Parathyroid adenoma (tissue), 2 donors: ENCODE measurements at regions not wholly inside any gene's neighbourhood (a gene's known extent, or its start where the extent isn't known, plus 50 kb on each side); places are given as distances from the start of the nearest gene placed in this dataset.

Experiments used
- H2AFZ ChIP-seq: fragments of 300-600 bp; sonication (generic); one replicate; pipeline ENCODE4 v1.7.0; 2017; ENCODE audit warnings: antibody characterized with exemption, mild to moderate bottlenecking
- H3K27ac ChIP-seq: fragments of 300-600 bp; sonication (generic); one replicate; pipeline ENCODE4 v1.7.0; 2017
- H3K27me3 ChIP-seq: fragments of 300-600 bp; sonication (generic); one replicate; pipeline ENCODE4 v1.7.0; 2017; ENCODE audit warnings: low read length; ENCODE audit not compliant: control insufficient read depth, insufficient read depth
- H3K36me3 ChIP-seq: fragments of 300-600 bp; sonication (generic); one replicate; pipeline ENCODE4 v1.7.0; 2017; ENCODE audit warnings: low read length; ENCODE audit not compliant: control insufficient read depth, insufficient read depth
- H3K4me1 ChIP-seq: fragments of 300-600 bp; sonication (generic); one replicate; pipeline ENCODE4 v1.7.0; 2017; ENCODE audit warnings: control low read depth
- H3K4me2 ChIP-seq: fragments of 300-600 bp; sonication (generic); one replicate; pipeline ENCODE4 v1.7.0; 2017; ENCODE audit warnings: low read length
- H3K4me3 ChIP-seq: fragments of 300-600 bp; sonication (generic); one replicate; pipeline ENCODE4 v1.7.0; 2017; ENCODE audit warnings: low read depth, low read length
- H3K79me2 ChIP-seq: fragments of 300-600 bp; sonication (generic); one replicate; pipeline ENCODE4 v1.7.0; 2017; ENCODE audit warnings: control low read depth
- H3K9ac ChIP-seq: fragments of 300-600 bp; sonication (generic); one replicate; pipeline ENCODE4 v1.7.0; 2017; ENCODE audit warnings: mild to moderate bottlenecking
- H3K9me3 ChIP-seq: fragments of 300-600 bp; sonication (generic); one replicate; pipeline ENCODE4 v1.7.0; 2017; ENCODE audit warnings: low read length; ENCODE audit not compliant: control insufficient read depth
- TF ChIP-seq, protein P1 (sequence below): fragments of 300-600 bp; sonication (generic); IDR thresholded peaks from one replicate; pipeline ENCODE4 v1.7.0; 2017; ENCODE audit warnings: antibody characterized with exemption, mild to moderate bottlenecking
- donor health status: primary hyperparathyroidism.

GRCh38 chr5:92713335-92713743 is 867.7 kb downstream of the NR2F1-AS1 start:
- Histone ChIP-seq H2AFZ (no peak overlapping the region), H3K27ac (no peak overlapping the region), H3K9me3 (no peaks in the 10 kb centered on the region), H3K4me2 (no peak overlapping the region), H3K4me1 (no peaks in the 10 kb centered on the region), H3K36me3 (no peaks in the 10 kb centered on the region), H3K9ac (no peak overlapping the region), H3K27me3 (no peaks in the 10 kb centered on the region), H3K4me3 (no peak overlapping the region), H3K79me2 (no peaks in the 10 kb centered on the region)
- TF ChIP-seq, protein P1, sequence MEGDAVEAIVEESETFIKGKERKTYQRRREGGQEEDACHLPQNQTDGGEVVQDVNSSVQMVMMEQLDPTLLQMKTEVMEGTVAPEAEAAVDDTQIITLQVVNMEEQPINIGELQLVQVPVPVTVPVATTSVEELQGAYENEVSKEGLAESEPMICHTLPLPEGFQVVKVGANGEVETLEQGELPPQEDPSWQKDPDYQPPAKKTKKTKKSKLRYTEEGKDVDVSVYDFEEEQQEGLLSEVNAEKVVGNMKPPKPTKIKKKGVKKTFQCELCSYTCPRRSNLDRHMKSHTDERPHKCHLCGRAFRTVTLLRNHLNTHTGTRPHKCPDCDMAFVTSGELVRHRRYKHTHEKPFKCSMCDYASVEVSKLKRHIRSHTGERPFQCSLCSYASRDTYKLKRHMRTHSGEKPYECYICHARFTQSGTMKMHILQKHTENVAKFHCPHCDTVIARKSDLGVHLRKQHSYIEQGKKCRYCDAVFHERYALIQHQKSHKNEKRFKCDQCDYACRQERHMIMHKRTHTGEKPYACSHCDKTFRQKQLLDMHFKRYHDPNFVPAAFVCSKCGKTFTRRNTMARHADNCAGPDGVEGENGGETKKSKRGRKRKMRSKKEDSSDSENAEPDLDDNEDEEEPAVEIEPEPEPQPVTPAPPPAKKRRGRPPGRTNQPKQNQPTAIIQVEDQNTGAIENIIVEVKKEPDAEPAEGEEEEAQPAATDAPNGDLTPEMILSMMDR = no peak

DNA sequence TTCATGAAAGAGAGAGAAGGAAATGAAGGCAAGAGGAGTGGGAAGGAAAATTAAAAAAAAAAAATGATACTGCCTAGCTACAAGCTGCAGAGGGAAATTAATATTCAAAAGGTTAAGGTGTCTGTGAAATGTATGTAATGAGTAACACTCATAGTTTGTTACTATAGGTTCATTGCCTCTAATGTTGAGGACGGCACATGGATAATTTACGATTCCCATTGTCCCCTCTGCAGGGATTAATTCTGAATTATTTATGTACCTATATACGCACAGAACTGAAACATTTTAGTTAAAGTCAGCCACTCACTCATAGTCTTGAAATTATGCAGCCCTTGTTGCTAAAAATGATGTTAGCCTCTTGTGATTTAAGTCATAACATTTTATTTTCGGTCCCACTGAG is 869.1 kb downstream of the NR2F1-AS1 start:
- Histone ChIP-seq H3K4me2 (no peak overlapping the region), H3K9ac (no peak overlapping the region), H3K27me3 (no peaks in the 10 kb centered on the region), H3K36me3 (no peaks in the 10 kb centered on the region), H3K4me3 (no peak overlapping the region), H3K27ac (no peak overlapping the region), H3K79me2 (no peaks in the 10 kb centered on the region), H3K4me1 (no peaks in the 10 kb centered on the region), H3K9me3 (no peaks in the 10 kb centered on the region), H2AFZ (no peak overlapping the region)
- TF ChIP-seq, protein P1 = no peak

- TF ChIP-seq, protein P1 = no peak
- H2AFZ ChIP-seq = no peak overlapping the region
- no peaks in the 10 kb centered on the region for H3K27me3 ChIP-seq
- H3K27ac ChIP-seq = no peak overlapping the region
- H3K4me1 ChIP-seq = no peaks in the 10 kb centered on the region
- no peaks in the 10 kb centered on the region for H3K36me3 ChIP-seq
- H3K9me3 ChIP-seq = no peaks in the 10 kb centered on the region
- H3K4me3 ChIP-seq = no peak overlapping the region
- no peak overlapping the region for H3K9ac ChIP-seq
- H3K4me2 ChIP-seq = no peak overlapping the region
- no peaks in the 10 kb centered on the region for H3K79me2 ChIP-seq
Observed at GRCh38 chr5:92704590-92704989, 876.4 kb downstream of the NR2F1-AS1 start.

DNA sequence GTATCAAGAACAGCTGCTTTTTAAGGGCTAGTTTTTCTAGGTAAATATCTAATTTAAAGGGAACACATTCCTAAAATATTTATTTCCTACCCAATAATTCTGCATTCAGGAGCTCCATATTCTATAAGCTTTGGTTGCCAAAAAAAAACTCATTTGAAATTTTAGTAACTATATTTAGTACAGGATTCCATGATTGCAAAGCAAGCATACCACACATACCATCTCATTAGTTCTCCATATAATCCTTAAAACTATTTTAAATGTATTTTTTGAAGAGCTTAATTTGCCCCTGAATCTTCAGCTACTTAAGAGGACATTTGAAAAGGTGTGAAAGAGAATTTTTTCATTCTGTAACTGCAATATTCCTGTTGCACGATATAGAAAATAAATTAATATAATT is 877.0 kb downstream of the NR2F1-AS1 start:
- Histone ChIP-seq H3K79me2 (no peaks in the 10 kb centered on the region), H3K4me2 (no peak overlapping the region), H3K27ac (no peak overlapping the region), H3K9me3 (no peaks in the 10 kb centered on the region), H3K9ac (no peak overlapping the region), H3K27me3 (no peaks in the 10 kb centered on the region), H3K4me1 (no peaks in the 10 kb centered on the region), H2AFZ (no peak overlapping the region), H3K36me3 (no peaks in the 10 kb centered on the region), H3K4me3 (no peak overlapping the region)
- TF ChIP-seq, protein P1 = no peak

- no peaks in the 10 kb centered on the region for H3K4me1 ChIP-seq
- no peaks in the 10 kb centered on the region for H3K79me2 ChIP-seq
- no peak overlapping the region for H2AFZ ChIP-seq
- TF ChIP-seq, protein P1 = no peak
- H3K4me3 ChIP-seq = no peak overlapping the region
- H3K27me3 ChIP-seq = no peaks in the 10 kb centered on the region
- no peaks in the 10 kb centered on the region for H3K9me3 ChIP-seq
- H3K36me3 ChIP-seq = no peaks in the 10 kb centered on the region
- no peak overlapping the region for H3K9ac ChIP-seq
- H3K4me2 ChIP-seq = no peak overlapping the region
- no peak overlapping the region for H3K27ac ChIP-seq
Observed at GRCh38 chr5:92695123-92696003, 885.7 kb downstream of the NR2F1-AS1 start.
